ENCODE measurements at regions not wholly inside any gene's neighbourhood (a gene's known extent, or its start where the extent isn't known, plus 50 kb on each side); places are given as distances from the start of the nearest gene placed in this dataset.

- ChIA-PET POLR2A (no interaction called here), CTCF (no interaction called here)
- H3K36me3 ChIP-seq (ENCODE audit: control insufficient read depth, insufficient read depth, low read length) = no peaks in the 10 kb centered on the region
- H3K27me3 ChIP-seq (ENCODE audit: control insufficient read depth, insufficient read depth, low read length) = no peaks in the 10 kb centered on the region
- H3K4me3 ChIP-seq (ENCODE audit: low read depth, low read length) = no peak overlapping the region
- TF ChIP-seq, protein P1, sequence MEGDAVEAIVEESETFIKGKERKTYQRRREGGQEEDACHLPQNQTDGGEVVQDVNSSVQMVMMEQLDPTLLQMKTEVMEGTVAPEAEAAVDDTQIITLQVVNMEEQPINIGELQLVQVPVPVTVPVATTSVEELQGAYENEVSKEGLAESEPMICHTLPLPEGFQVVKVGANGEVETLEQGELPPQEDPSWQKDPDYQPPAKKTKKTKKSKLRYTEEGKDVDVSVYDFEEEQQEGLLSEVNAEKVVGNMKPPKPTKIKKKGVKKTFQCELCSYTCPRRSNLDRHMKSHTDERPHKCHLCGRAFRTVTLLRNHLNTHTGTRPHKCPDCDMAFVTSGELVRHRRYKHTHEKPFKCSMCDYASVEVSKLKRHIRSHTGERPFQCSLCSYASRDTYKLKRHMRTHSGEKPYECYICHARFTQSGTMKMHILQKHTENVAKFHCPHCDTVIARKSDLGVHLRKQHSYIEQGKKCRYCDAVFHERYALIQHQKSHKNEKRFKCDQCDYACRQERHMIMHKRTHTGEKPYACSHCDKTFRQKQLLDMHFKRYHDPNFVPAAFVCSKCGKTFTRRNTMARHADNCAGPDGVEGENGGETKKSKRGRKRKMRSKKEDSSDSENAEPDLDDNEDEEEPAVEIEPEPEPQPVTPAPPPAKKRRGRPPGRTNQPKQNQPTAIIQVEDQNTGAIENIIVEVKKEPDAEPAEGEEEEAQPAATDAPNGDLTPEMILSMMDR (IDR thresholded peaks at IDR 0.05; ENCODE audit: insufficient read depth, low read depth, low read length) = no peak
- no peak for DNase-seq (ENCODE audit: low read depth)
Observed at GRCh38 chr6:76814496-76815458, 648.5 kb downstream of the HTR1B start.

GRCh38 chr6:76810286-76810685 lies 653.0 kb downstream of the HTR1B start:
- Histone ChIP-seq H3K36me3 (ENCODE audit: control insufficient read depth, insufficient read depth, low read length) (no peaks in the 10 kb centered on the region), H3K4me3 (ENCODE audit: low read depth, low read length) (no peak overlapping the region), H3K27me3 (ENCODE audit: control insufficient read depth, insufficient read depth, low read length) (no peaks in the 10 kb centered on the region)
- POLR2A ChIA-PET = no interaction called here
- no peak for DNase-seq (ENCODE audit: low read depth)
- TF ChIP-seq, protein P1 (IDR thresholded peaks at IDR 0.05; ENCODE audit: insufficient read depth, low read depth, low read length) = no peak
- CTCF ChIA-PET = no interaction called here

DNA sequence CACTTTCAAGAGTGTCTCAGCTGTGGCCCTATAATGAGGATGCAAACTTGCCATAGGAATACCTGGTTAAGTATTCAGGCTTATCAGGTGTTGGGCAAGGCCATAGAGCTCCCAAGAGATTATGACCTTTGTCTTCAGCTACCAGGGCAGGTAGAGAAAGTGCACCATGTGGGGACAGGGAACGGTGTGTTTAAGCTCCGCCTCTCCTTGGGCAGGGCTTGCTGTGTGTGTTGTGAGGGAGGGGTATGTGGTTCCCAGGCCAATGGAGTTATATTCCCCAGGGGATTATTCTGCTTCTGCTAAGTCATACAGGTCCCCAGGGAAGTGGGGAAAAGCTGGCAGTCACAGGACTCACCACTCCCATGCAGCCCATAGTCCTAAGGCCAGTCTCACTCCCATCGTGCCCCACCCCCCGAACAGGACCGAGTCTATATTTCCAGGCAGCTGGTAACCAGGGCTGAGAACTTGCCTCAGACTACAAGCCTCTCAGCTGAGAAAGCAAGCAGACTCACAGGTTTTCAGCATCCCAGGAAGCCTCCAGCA lies 660.2 kb downstream of the HTR1B start:
- no peak overlapping the region for H3K4me3 ChIP-seq (ENCODE audit: low read depth, low read length)
- TF ChIP-seq, protein P1 (IDR thresholded peaks at IDR 0.05; ENCODE audit: insufficient read depth, low read depth, low read length) = no peak
- H3K36me3 ChIP-seq (ENCODE audit: control insufficient read depth, insufficient read depth, low read length) = no peaks in the 10 kb centered on the region
- ChIA-PET POLR2A (no interaction called here), CTCF (no interaction called here)
- H3K27me3 ChIP-seq (ENCODE audit: control insufficient read depth, insufficient read depth, low read length) = no peaks in the 10 kb centered on the region
- DNase-seq (ENCODE audit: low read depth) = no peak

GRCh38 chr6:76792394-76792793 lies 670.9 kb downstream of the HTR1B start:
- Histone ChIP-seq H3K4me3 (ENCODE audit: low read depth, low read length) (no peak overlapping the region), H3K27me3 (ENCODE audit: control insufficient read depth, insufficient read depth, low read length) (no peaks in the 10 kb centered on the region), H3K36me3 (ENCODE audit: control insufficient read depth, insufficient read depth, low read length) (no peaks in the 10 kb centered on the region)
- DNase-seq (ENCODE audit: low read depth) = no peak
- POLR2A ChIA-PET = no interaction called here
- TF ChIP-seq, protein P1 (IDR thresholded peaks at IDR 0.05; ENCODE audit: insufficient read depth, low read depth, low read length) = no peak
- CTCF ChIA-PET = no interaction called here

DNA sequence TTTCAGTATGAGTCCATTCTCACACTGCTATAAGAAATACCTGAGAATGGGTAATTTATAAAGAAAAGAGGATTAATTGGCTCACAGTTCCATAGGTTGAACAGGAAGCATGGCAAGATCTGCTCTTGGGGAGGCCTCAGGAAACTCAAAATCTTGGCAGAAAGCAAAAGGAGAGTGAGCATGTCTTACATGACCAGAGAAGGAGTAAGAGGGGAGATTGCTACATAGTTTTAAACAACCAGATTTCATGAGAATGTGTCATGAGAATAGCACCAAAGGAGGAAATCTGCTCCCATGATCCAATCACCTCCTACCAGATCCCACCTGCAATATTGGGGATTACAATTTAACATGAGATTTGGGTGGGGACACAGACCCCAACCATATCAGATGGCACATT lies 672.4 kb downstream of the HTR1B start:
- Histone ChIP-seq H3K4me3 (ENCODE audit: low read depth, low read length) (no peak overlapping the region), H3K36me3 (ENCODE audit: control insufficient read depth, insufficient read depth, low read length) (no peaks in the 10 kb centered on the region), H3K27me3 (ENCODE audit: control insufficient read depth, insufficient read depth, low read length) (no peaks in the 10 kb centered on the region)
- ChIA-PET POLR2A (no interaction called here), CTCF (no interaction called here)
- TF ChIP-seq, protein P1 (IDR thresholded peaks at IDR 0.05; ENCODE audit: insufficient read depth, low read depth, low read length) = no peak
- no peak for DNase-seq (ENCODE audit: low read depth)

All from BJ (cell line).